ENCODE measurements at regions not wholly inside any gene's neighbourhood (a gene's known extent, or its start where the extent isn't known, plus 50 kb on each side); places are given as distances from the start of the nearest gene placed in this dataset.

- TF ChIP-seq CTCF (IDR thresholded peaks at IDR 0.05) (no peak), POLR2AphosphoS5 (IDR thresholded peaks at IDR 0.05) (no peak), EP300 (IDR thresholded peaks at IDR 0.05) (no peak)
These were observed 208.1 kb downstream of the SATB1 start for GRCh38 chr3:18216996-18217395.

Measured in stomach (tissue), 4 donors.